K562 (cell line): ENCODE measurements at regions not wholly inside any gene's neighbourhood (a gene's known extent, or its start where the extent isn't known, plus 50 kb on each side); places are given as distances from the start of the nearest gene placed in this dataset.

Source experiments
- ATAC-seq: fragments of 200-7000 bp; cut with Tn5 transposase; 3 replicates; pipeline ENCODE4 v1.9.1; 2020; ENCODE audit warnings: moderate library complexity
- BruUV-seq: library from RNA; stranded (reverse); fragments of 400-500 nt; replicated peaks from 2 replicates; lab custom pipeline; 2021; lab: Mats Ljungman, UMichigan
- CTCF ChIA-PET: fragments of 300-600 bp; formaldehyde crosslinking; extraction: SDS; loops from one replicate; lab custom pipeline; 2021; ENCODE audit warnings: low intra/inter-chr PET ratio; lab: Yijun Ruan, JAX
- POLR2A ChIA-PET: fragments of 300-600, 350-650 bp; sonication (Branson Sonifier 250); formaldehyde crosslinking; extraction: SDS; loops from one replicate; lab custom pipeline; 2021; ENCODE audit warnings: antibody characterized with exemption, inconsistent platforms; lab: Yijun Ruan, JAX
- DNase-seq, 4 experiments: peaks; one replicate each; pipeline versions ENCODE4 v3.0.0 to v3.0.0-alpha.2; 2011 to 2018; ENCODE audit warnings: low spot score in 3 of 4, mixed read lengths in 3 of 4; ENCODE audit errors: extremely low read depth in 1 of 4
- FAIRE-seq: peaks from 2 replicates; lab custom pipeline; 2011; peaks lifted over from hg19 to GRCh38; lab: Jason Lieb, UNC
- H2AFZ ChIP-seq: 2 replicates; pipeline ENCODE4 v1.6.0; 2011; ENCODE audit warnings: low read depth, low read length, control low read depth, inconsistent platforms
- H3K27ac ChIP-seq: fragments of 200-600 bp; 3 replicates; pipeline ENCODE4 v1.8.0; 2011; ENCODE audit warnings: low read depth, mild to moderate bottlenecking, control low read depth, inconsistent platforms, low read length, moderate library complexity, mixed read lengths; ENCODE audit errors: extremely low read depth
- H3K27me3 ChIP-seq, 2 experiments: fragments of 300-600 bp in 1 of 2; 2 replicates in 1 of 2; 3 replicates in 1 of 2; pipeline versions ENCODE4 v1.6.0 to v1.8.0; 2011; ENCODE audit warnings: inconsistent platforms in 2 of 2, low read length in 2 of 2, mild to moderate bottlenecking in 1 of 2, mixed read lengths in 1 of 2, moderate library complexity in 1 of 2; ENCODE audit not compliant: control insufficient read depth in 2 of 2, insufficient read depth in 2 of 2
- H3K36me3 ChIP-seq: fragments of 300-600 bp; 3 replicates; pipeline ENCODE4 v1.8.0; 2011; ENCODE audit warnings: mild to moderate bottlenecking, low read length, inconsistent platforms; ENCODE audit not compliant: control insufficient read depth, insufficient read depth
- H3K4me1 ChIP-seq, 2 experiments: fragments of 200-600 bp in 1 of 2; replicated peaks in 1 of 2; 2 replicates in 1 of 2; 3 replicates in 1 of 2; pipeline versions ENCODE4 v1.5.1 to v1.8.0; 2011; ENCODE audit warnings: inconsistent platforms in 2 of 2, low read length in 2 of 2, mild to moderate bottlenecking in 1 of 2, mixed read lengths in 1 of 2, moderate library complexity in 1 of 2; ENCODE audit not compliant: control insufficient read depth in 2 of 2, insufficient read depth in 2 of 2
- H3K4me2 ChIP-seq: 2 replicates; pipeline ENCODE4 v1.6.1; 2011; ENCODE audit warnings: low read length, control low read depth, inconsistent platforms, mixed read lengths; ENCODE audit not compliant: insufficient read depth
- H3K4me3 ChIP-seq: fragments of 200-600 bp; sonication (generic), shearing (Covaris generic); 2 replicates; pipeline ENCODE4 v1.5.1; 2016; ENCODE audit warnings: control low read depth, inconsistent platforms
- H3K79me2 ChIP-seq: fragments of 200-600 bp; 3 replicates; pipeline ENCODE4 v1.8.0; 2011; ENCODE audit warnings: low read length, inconsistent platforms; ENCODE audit not compliant: control insufficient read depth, insufficient read depth
- H3K9ac ChIP-seq, 2 experiments: 2 replicates each; pipeline versions ENCODE4 v1.6.0 to v1.6.1; 2011; ENCODE audit warnings: low read depth in 2 of 2, low read length in 2 of 2, control low read depth in 1 of 2, inconsistent platforms in 1 of 2, mild to moderate bottlenecking in 1 of 2, mixed read lengths in 1 of 2; ENCODE audit not compliant: insufficient read depth in 1 of 2
- H3K9me1 ChIP-seq: one replicate; pipeline ENCODE4 v1.6.0; 2011; ENCODE audit warnings: inconsistent platforms, mild to moderate bottlenecking, low read length, moderate library complexity; ENCODE audit not compliant: control insufficient read depth, insufficient read depth
- H3K9me3 ChIP-seq: replicated peaks from 2 replicates; pipeline ENCODE4 v1.5.1; 2011; ENCODE audit warnings: low read depth, low read length, inconsistent platforms; ENCODE audit not compliant: control insufficient read depth, insufficient read depth
- H4K20me1 ChIP-seq: replicated peaks from 2 replicates; pipeline ENCODE4 v1.6.1; 2011; ENCODE audit warnings: low read length, inconsistent platforms, mixed read lengths; ENCODE audit not compliant: control insufficient read depth, insufficient read depth
- ARHGAP35 ChIP-seq: fragments of 450-650 bp; IDR thresholded peaks from 2 replicates; pipeline ENCODE4 v1.6.1; 2018; ENCODE audit not compliant: partially characterized antibody
- BRD4 ChIP-seq: fragments of 200-600 bp; sonication (generic); IDR thresholded peaks from 2 replicates; pipeline ENCODE4 v1.6.1; 2017; ENCODE audit warnings: inconsistent platforms
- CHD4 ChIP-seq: fragments of 200-600 bp; sonication (generic); IDR thresholded peaks from 3 replicates; pipeline ENCODE4 v1.6.1; 2012; ENCODE audit warnings: low read depth, mild to moderate bottlenecking, mixed read lengths, low read length, inconsistent platforms; ENCODE audit not compliant: insufficient read depth, insufficient replicate concordance, poor library complexity, severe bottlenecking
- COPS2 ChIP-seq: fragments of 450-650 bp; conservative IDR thresholded peaks from 2 replicates; pipeline ENCODE4 v1.6.1; 2016; ENCODE audit warnings: mild to moderate bottlenecking, moderate library complexity
- DPF2 ChIP-seq: fragments of 450-650 bp; IDR thresholded peaks from 2 replicates; pipeline ENCODE4 v1.6.1; 2016
- ESRRA ChIP-seq: fragments of 450-650 bp; IDR thresholded peaks from 2 replicates; pipeline ENCODE4 v1.6.1; 2014; ENCODE audit warnings: low read depth, mild to moderate bottlenecking, moderate library complexity, borderline replicate concordance
- HLTF ChIP-seq: fragments of 450-650 bp; IDR thresholded peaks from 2 replicates; pipeline ENCODE4 v1.6.1; 2016
- HOMEZ ChIP-seq: fragments of 250-450 bp; sonication (Bioruptor Pico); IDR thresholded peaks from 2 replicates; pipeline ENCODE4 v1.4.0; 2020; ENCODE audit warnings: mild to moderate bottlenecking, moderate library complexity
- IFI16 ChIP-seq: fragments of 250-450 bp; sonication (Bioruptor Pico); IDR thresholded peaks from 2 replicates; pipeline ENCODE4 v2.1.2; 2022; ENCODE audit warnings: mild to moderate bottlenecking, inconsistent platforms
- MTF1 ChIP-seq: fragments of 250-450 bp; sonication (Bioruptor Pico); IDR thresholded peaks from 2 replicates; pipeline ENCODE4 v1.9.0; 2021; ENCODE audit warnings: moderate library complexity, mild to moderate bottlenecking, inconsistent platforms, borderline replicate concordance
- NR2C2 ChIP-seq, 2 experiments: fragments of 200-800 bp in 1 of 2; sonication (Bioruptor generic) in 1 of 2; sonication (generic) in 1 of 2; formaldehyde crosslinking in 1 of 2; IDR thresholded peaks; 2 replicates each; pipeline versions ENCODE4 v1.6.1 to v1.8.0; 2016 to 2022; ENCODE audit warnings: mild to moderate bottlenecking in 1 of 2, missing compliant biosample characterization in 1 of 2, missing genetic modification characterization in 1 of 2, missing genetic modification reagents in 1 of 2
- PCBP2 ChIP-seq: fragments of 200-400 bp; formaldehyde crosslinking; IDR thresholded peaks from 2 replicates; pipeline ENCODE4 v1.6.1; 2018; ENCODE audit warnings: low read length, low read depth, mild to moderate bottlenecking, moderate library complexity; ENCODE audit not compliant: poor library complexity, severe bottlenecking
- PYGO2 ChIP-seq: fragments of 450-650 bp; IDR thresholded peaks from 2 replicates; pipeline ENCODE4 v1.6.1; 2016; ENCODE audit warnings: mild to moderate bottlenecking, missing genetic modification characterization, moderate library complexity, missing compliant biosample characterization
- RBM22 ChIP-seq: fragments of 200-400 bp; formaldehyde crosslinking; IDR thresholded peaks from 2 replicates; pipeline ENCODE4 v1.6.1; 2018; ENCODE audit warnings: low read length, low read depth; ENCODE audit not compliant: poor library complexity, severe bottlenecking
- RUNX1 ChIP-seq: sonication (generic); IDR thresholded peaks from 2 replicates; pipeline ENCODE4 v1.6.1; 2016; ENCODE audit warnings: antibody characterized with exemption, low read depth
- XRCC3 ChIP-seq: fragments of 450-650 bp; IDR thresholded peaks from 2 replicates; pipeline ENCODE4 v1.6.1; 2017; ENCODE audit warnings: mild to moderate bottlenecking, moderate library complexity
- ZFP30 ChIP-seq: fragments of 250-450 bp; sonication (Bioruptor Pico); IDR thresholded peaks from 2 replicates; pipeline ENCODE4 v1.8.0; 2022; ENCODE audit warnings: moderate library complexity, mild to moderate bottlenecking, inconsistent platforms, borderline replicate concordance
- ZFPM2 ChIP-seq: fragments of 250-450 bp; sonication (Bioruptor Pico); IDR thresholded peaks from 2 replicates; pipeline ENCODE4 v1.5.1; 2022; ENCODE audit warnings: mild to moderate bottlenecking
- ZNF511 ChIP-seq: sonication (generic); formaldehyde crosslinking; IDR thresholded peaks from 2 replicates; pipeline ENCODE4 v1.8.0; 2022; ENCODE audit warnings: mild to moderate bottlenecking, missing genetic modification reagents
- ZNF764 ChIP-seq: fragments of 250-450 bp; sonication (Bioruptor Pico); IDR thresholded peaks from 2 replicates; pipeline ENCODE4 v1.4.0; 2020; ENCODE audit warnings: low read depth, mild to moderate bottlenecking, moderate library complexity
- ZNF780A ChIP-seq: fragments of 250-450 bp; sonication (Bioruptor Pico); IDR thresholded peaks from 2 replicates; pipeline ENCODE4 v1.5.0; 2021; ENCODE audit warnings: mild to moderate bottlenecking
- WGBS: fragments of 100-300 bp; shearing (Covaris generic); methylation state at CpG from one replicate; pipeline ENCODE4 v1.1.6; 2016; ENCODE audit warnings: low coverage, mixed read lengths; ENCODE audit not compliant: insufficient coverage; ENCODE audit errors: missing lambda C conversion rate; 5-methylcytosine and 5-hydroxymethylcytosine counted together
- in situ Hi-C: fragments of 300-500 bp; cut with MboI; formaldehyde crosslinking; loops from 4 replicates; pipeline ENCODE4 v1.15.0; 2018; ENCODE audit warnings: inconsistent platforms, mixed read lengths
- intact Hi-C: fragments of 100-400 bp; cut with micrococcal nuclease; formaldehyde crosslinking; loops from 2 replicates; pipeline ENCODE4 v1.14.2; 2022

- POLR2A ChIA-PET: interaction anchor here (0.6 to 1.7 kb wide), 4 partner anchors 13 to 534 kb away, joined by 3 to 5 read pairs (median 4); no protein-coding TSS in a partner anchor
- TF ChIP-seq ZFPM2 (no peak), RBM22 (no peak), IFI16 (no peak), COPS2 (no peak), ESRRA (no peak), XRCC3 (no peak), CHD4 (no peak), RUNX1 (no peak), ZNF511 (CRISPR knock-in tag) (no peak), NR2C2 (CRISPR knock-in tag; IDR thresholded peaks at IDR 0.05) (no peak), NR2C2 (tag; IDR thresholded peaks at IDR 0.05) (no peak), PCBP2 (no peak), BRD4 (no peak), ARHGAP35 (no peak), ZNF764 (no peak), HLTF (peak; percentile 79; the same call in 1 of the 2 replicates), PYGO2 (tag) (0 out of 2 replicates have a peak, but pooled peaks have one; percentile 21), MTF1 (no peak), ZFP30 (CRISPR knock-in tag) (no peak), DPF2 (no peak), ZNF780A (no peak), HOMEZ (no peak)
Measured at GRCh38 chr21:34017039-34017961, 56.1 kb upstream of the MRPS6 start.

More at GRCh38 chr21:34017039-34017961, 56.1 kb upstream of the MRPS6 start:
- Histone ChIP-seq H3K9ac (no peak overlapping the region), H3K9me1 (no peaks in the 10 kb centered on the region), H3K27ac (no peak overlapping the region), H2AFZ (no peak overlapping the region), H3K27me3 (peaks cover 2 to 8% of the 10 kb centered on the region in 2 experiments; a peak in 3 of 5 replicates), H3K4me2 (no peak overlapping the region), H3K4me3 (no peak overlapping the region), H3K9me3 (no peaks in the 10 kb centered on the region), H3K4me1 (peaks cover 0 to 7% of the 10 kb centered on the region in 2 experiments; a peak in 2 of 5 replicates), H4K20me1 (no peaks in the 10 kb centered on the region), H3K79me2 (no peaks in the 10 kb centered on the region), H3K36me3 (no peaks in the 10 kb centered on the region)
- ATAC-seq (no peak), DNase-seq (no peak), FAIRE-seq (no peak)
- no TSS peak for BruUV-seq
- WGBS: 33% methylated on average over 5 of the region's 5 CpGs
- in situ Hi-C loops: no loop called here
- CTCF ChIA-PET: no interaction called here
- intact Hi-C loops: no loop called here
